ENCODE measurements at regions not wholly inside any gene's neighbourhood (a gene's known extent, or its start where the extent isn't known, plus 50 kb on each side); places are given as distances from the start of the nearest gene placed in this dataset.

DNA sequence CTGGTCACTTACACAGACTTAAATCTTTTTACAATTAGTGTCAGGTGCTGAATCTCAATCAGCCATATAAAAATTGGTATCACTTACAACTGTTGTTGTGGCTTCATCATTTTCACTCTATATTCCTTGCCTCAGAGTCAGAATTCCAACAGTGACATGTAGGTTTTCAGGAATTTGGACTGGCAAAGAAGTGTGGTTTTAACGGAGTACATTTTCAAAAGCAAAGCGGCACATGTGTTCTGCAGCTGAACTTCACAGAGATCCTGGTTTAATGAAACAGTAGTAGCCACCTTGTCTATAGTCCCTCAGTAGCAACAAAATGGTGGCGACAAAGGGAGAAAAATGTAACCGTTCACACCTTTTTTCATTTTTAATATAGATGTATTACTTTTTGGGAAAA is 486.6 kb downstream of the FAT4 start:
- Histone ChIP-seq H3K27me3 (ENCODE audit: insufficient read depth, poor library complexity, severe bottlenecking) (no peaks in the 10 kb centered on the region), H3K27ac (replicated peaks) (no peak overlapping the region), H3K4me3 (replicated peaks; ENCODE audit: insufficient read depth, low read length) (no peak overlapping the region)
- no peak for DNase-seq (ENCODE audit: low read depth in 1 of 2, low spot score in 1 of 2)
- TF ChIP-seq, protein P1, sequence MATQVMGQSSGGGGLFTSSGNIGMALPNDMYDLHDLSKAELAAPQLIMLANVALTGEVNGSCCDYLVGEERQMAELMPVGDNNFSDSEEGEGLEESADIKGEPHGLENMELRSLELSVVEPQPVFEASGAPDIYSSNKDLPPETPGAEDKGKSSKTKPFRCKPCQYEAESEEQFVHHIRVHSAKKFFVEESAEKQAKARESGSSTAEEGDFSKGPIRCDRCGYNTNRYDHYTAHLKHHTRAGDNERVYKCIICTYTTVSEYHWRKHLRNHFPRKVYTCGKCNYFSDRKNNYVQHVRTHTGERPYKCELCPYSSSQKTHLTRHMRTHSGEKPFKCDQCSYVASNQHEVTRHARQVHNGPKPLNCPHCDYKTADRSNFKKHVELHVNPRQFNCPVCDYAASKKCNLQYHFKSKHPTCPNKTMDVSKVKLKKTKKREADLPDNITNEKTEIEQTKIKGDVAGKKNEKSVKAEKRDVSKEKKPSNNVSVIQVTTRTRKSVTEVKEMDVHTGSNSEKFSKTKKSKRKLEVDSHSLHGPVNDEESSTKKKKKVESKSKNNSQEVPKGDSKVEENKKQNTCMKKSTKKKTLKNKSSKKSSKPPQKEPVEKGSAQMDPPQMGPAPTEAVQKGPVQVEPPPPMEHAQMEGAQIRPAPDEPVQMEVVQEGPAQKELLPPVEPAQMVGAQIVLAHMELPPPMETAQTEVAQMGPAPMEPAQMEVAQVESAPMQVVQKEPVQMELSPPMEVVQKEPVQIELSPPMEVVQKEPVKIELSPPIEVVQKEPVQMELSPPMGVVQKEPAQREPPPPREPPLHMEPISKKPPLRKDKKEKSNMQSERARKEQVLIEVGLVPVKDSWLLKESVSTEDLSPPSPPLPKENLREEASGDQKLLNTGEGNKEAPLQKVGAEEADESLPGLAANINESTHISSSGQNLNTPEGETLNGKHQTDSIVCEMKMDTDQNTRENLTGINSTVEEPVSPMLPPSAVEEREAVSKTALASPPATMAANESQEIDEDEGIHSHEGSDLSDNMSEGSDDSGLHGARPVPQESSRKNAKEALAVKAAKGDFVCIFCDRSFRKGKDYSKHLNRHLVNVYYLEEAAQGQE (IDR thresholded peaks at IDR 0.05; ENCODE audit: insufficient replicate concordance, low read depth) = no peak
- no peak for TF ChIP-seq SPI1 (IDR thresholded peaks at IDR 0.05; ENCODE audit: borderline replicate concordance, low read depth)
- TF ChIP-seq, protein P2, sequence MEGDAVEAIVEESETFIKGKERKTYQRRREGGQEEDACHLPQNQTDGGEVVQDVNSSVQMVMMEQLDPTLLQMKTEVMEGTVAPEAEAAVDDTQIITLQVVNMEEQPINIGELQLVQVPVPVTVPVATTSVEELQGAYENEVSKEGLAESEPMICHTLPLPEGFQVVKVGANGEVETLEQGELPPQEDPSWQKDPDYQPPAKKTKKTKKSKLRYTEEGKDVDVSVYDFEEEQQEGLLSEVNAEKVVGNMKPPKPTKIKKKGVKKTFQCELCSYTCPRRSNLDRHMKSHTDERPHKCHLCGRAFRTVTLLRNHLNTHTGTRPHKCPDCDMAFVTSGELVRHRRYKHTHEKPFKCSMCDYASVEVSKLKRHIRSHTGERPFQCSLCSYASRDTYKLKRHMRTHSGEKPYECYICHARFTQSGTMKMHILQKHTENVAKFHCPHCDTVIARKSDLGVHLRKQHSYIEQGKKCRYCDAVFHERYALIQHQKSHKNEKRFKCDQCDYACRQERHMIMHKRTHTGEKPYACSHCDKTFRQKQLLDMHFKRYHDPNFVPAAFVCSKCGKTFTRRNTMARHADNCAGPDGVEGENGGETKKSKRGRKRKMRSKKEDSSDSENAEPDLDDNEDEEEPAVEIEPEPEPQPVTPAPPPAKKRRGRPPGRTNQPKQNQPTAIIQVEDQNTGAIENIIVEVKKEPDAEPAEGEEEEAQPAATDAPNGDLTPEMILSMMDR (IDR thresholded peaks at IDR 0.05; ENCODE audit: insufficient read depth, low read length) = no peak
- no peak for TF ChIP-seq GABPA (IDR thresholded peaks at IDR 0.05; ENCODE audit: low read depth)
- TF ChIP-seq POLR2AphosphoS5 (IDR thresholded peaks at IDR 0.05; ENCODE audit: low read depth) = no peak

- DNase-seq (ENCODE audit: low read depth in 1 of 2, low spot score in 1 of 2) = no peak
- no peaks in the 10 kb centered on the region for H3K27me3 ChIP-seq (ENCODE audit: insufficient read depth, poor library complexity, severe bottlenecking)
- H3K27ac ChIP-seq (replicated peaks) = no peak overlapping the region
- no peak overlapping the region for H3K4me3 ChIP-seq (replicated peaks; ENCODE audit: insufficient read depth, low read length)
- no peak for TF ChIP-seq POLR2AphosphoS5 (IDR thresholded peaks at IDR 0.05; ENCODE audit: low read depth)
- no peak for TF ChIP-seq GABPA (IDR thresholded peaks at IDR 0.05; ENCODE audit: low read depth)
- TF ChIP-seq SPI1 (IDR thresholded peaks at IDR 0.05; ENCODE audit: borderline replicate concordance, low read depth) = no peak
- TF ChIP-seq, protein P2 (IDR thresholded peaks at IDR 0.05; ENCODE audit: insufficient read depth, low read length) = no peak
- TF ChIP-seq, protein P1 (IDR thresholded peaks at IDR 0.05; ENCODE audit: insufficient replicate concordance, low read depth) = no peak
Observed at GRCh38 chr4:125801924-125802323, 487.2 kb downstream of the FAT4 start.

GRCh38 chr4:125808022-125808421 is 493.3 kb downstream of the FAT4 start:
- TF ChIP-seq POLR2AphosphoS5 (IDR thresholded peaks at IDR 0.05; ENCODE audit: low read depth) (no peak), SPI1 (IDR thresholded peaks at IDR 0.05; ENCODE audit: borderline replicate concordance, low read depth) (no peak), GABPA (IDR thresholded peaks at IDR 0.05; ENCODE audit: low read depth) (no peak)
- TF ChIP-seq, protein P2 (IDR thresholded peaks at IDR 0.05; ENCODE audit: insufficient read depth, low read length) = no peak
- TF ChIP-seq, protein P1 (IDR thresholded peaks at IDR 0.05; ENCODE audit: insufficient replicate concordance, low read depth) = no peak
- Histone ChIP-seq H3K27ac (replicated peaks) (no peak overlapping the region), H3K4me3 (replicated peaks; ENCODE audit: insufficient read depth, low read length) (no peak overlapping the region), H3K27me3 (ENCODE audit: insufficient read depth, poor library complexity, severe bottlenecking) (no peaks in the 10 kb centered on the region)
- DNase-seq (ENCODE audit: low read depth in 1 of 2, low spot score in 1 of 2) = no peak

All from HL-60 (cell line).